ENCODE measurements at regions not wholly inside any gene's neighbourhood (a gene's known extent, or its start where the extent isn't known, plus 50 kb on each side); places are given as distances from the start of the nearest gene placed in this dataset.

GRCh38 chr1:14366091-14367018, 232.1 kb upstream of the KAZN start:
- H3K27ac ChIP-seq (ENCODE audit: insufficient read depth, low read depth, low read length), result no peak overlapping the region
- no peak overlapping the region for H3K4me3 ChIP-seq (replicated peaks in 1 of 3; ENCODE audit: insufficient read depth in 1 of 3, low read depth in 1 of 3, low read length in 3 of 3)
- POLR2A ChIA-PET, result no interaction called here
- BruUV-seq (replicated peaks), result no TSS peak
- no peak overlapping the region for H3K9ac ChIP-seq (replicated peaks; ENCODE audit: extremely low read depth, insufficient read depth, low read length)
- no peaks in the 10 kb centered on the region for H3K36me3 ChIP-seq (ENCODE audit: control insufficient read depth in 2 of 2, extremely low read depth in 1 of 2, insufficient read depth in 2 of 2, low read length in 2 of 2)
- intact Hi-C loops (cut with micrococcal nuclease) (no loop called here), dilution Hi-C loops (cut with MboI; ENCODE audit: extremely low pct_ligation_motif_present, low sequenced_read_pairs) (no loop called here)
- H2AFZ ChIP-seq (ENCODE audit: low read depth, low read length), result no peak overlapping the region
- no peaks in the 10 kb centered on the region for H3K27me3 ChIP-seq (ENCODE audit: control insufficient read depth in 2 of 2, insufficient read depth in 2 of 2, low read length in 2 of 2)
- CTCF ChIA-PET, result no interaction called here
- H3K79me2 ChIP-seq (ENCODE audit: control insufficient read depth, insufficient read depth, low read length), result no peaks in the 10 kb centered on the region
- no peaks in the 10 kb centered on the region for H4K20me1 ChIP-seq (replicated peaks; ENCODE audit: control insufficient read depth, extremely low read depth, insufficient read depth, low read length)
- peaks cover 2% of the 10 kb centered on the region for H3K9me3 ChIP-seq (replicated peaks; ENCODE audit: control insufficient read depth, insufficient read depth, low read length)
- no peaks in the 10 kb centered on the region for H3K4me1 ChIP-seq (ENCODE audit: control insufficient read depth, extremely low read depth, insufficient read depth, low read length)
- no peaks in the 10 kb centered on the region for H3K9me1 ChIP-seq (replicated peaks; ENCODE audit: control insufficient read depth, extremely low read depth, insufficient read depth, low read length)
- FAIRE-seq (no peak), DNase-seq (ENCODE audit: low read depth, low spot score) (no peak)
- no peak for TF ChIP-seq MYC (IDR thresholded peaks at IDR 0.05; ENCODE audit: low read depth, low read length)
- no peak for TF ChIP-seq GATA2 (IDR thresholded peaks at IDR 0.05; ENCODE audit: insufficient read depth, insufficient read length, low read depth, low read length)
- TF ChIP-seq FOS (IDR thresholded peaks at IDR 0.05; ENCODE audit: borderline replicate concordance, insufficient read depth, low read length), result no peak
- TF ChIP-seq CTCF (IDR thresholded peaks at IDR 0.05; ENCODE audit: extremely low read depth in 1 of 2, insufficient read depth in 1 of 2, low read depth in 1 of 2, low read length in 2 of 2), result no peak
- TF ChIP-seq POLR2AphosphoS5 (IDR thresholded peaks at IDR 0.05; ENCODE audit: insufficient read depth, low read depth, low read length), result no peak
- no peak overlapping the region for H3K4me2 ChIP-seq (ENCODE audit: insufficient read depth, low read length)
